GM18498 (cell line): ENCODE measurements at regions not wholly inside any gene's neighbourhood (a gene's known extent, or its start where the extent isn't known, plus 50 kb on each side); places are given as distances from the start of the nearest gene placed in this dataset.

Source experiments
- ATAC-seq: cut with Tn5 transposase; IDR thresholded peaks from one replicate; pipeline ENCODE4 v1.9.1; 2021; ENCODE audit warnings: mild to moderate bottlenecking, moderate library complexity; ENCODE audit not compliant: unreplicated experiment

DNA sequence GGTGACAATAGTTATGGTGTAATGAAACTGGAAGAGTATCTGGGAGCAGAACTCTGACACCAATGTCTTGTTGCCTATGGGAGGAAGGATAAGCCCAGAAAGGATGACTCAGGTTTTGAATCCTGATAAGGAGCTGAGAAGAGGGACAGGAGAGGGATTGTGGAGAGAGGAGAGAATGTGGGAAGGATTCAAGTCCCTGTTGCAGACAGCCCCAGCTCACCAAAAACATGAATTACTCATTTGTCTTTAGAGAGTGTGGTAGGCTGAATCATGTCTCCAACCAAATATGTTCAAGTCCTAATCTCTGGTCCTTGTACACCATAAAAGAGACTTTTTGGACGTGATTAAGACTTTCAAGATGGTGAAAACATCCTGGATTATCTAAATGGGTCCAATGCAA lies 206.9 kb upstream of the PHYHIPL start:
- no peak for ATAC-seq

GRCh38 chr10:58970160-58970915 lies 206.1 kb upstream of the PHYHIPL start:
- ATAC-seq: no peak

- ATAC-seq: no peak
Measured at GRCh38 chr10:58971211-58971610, 205.2 kb upstream of the PHYHIPL start.

DNA sequence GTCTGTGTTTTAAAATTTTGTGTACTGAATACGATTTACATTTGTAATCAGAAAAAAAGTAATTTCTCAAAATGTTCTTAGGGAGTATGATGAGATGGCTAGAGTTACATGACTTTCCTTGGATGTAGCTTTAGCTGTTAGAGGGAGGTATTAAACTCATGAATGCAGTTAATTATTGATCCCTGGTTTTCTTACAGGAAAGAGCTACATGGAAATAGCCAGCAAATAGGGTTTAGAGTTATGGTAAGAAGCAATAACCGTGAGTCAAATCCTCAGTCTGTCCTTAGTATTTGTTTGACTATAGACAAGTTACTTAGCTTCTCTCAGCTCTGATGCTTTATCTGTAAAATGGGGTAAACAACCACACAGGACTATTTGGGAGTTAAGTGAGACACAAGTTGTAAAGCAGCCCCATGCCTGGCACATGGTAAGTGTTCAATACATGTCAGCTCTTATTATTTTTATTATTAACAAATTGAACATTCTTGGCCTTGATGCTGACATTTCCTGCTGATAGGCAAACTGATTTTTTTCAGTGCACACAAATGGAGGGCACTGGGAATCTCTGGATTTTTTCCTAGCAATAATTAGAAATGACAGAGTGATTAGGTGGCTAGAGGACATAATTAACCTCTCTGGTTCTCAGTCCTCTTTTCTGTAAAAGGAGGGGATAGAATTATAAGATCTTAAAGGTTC lies 204.5 kb upstream of the PHYHIPL start:
- no peak for ATAC-seq

DNA sequence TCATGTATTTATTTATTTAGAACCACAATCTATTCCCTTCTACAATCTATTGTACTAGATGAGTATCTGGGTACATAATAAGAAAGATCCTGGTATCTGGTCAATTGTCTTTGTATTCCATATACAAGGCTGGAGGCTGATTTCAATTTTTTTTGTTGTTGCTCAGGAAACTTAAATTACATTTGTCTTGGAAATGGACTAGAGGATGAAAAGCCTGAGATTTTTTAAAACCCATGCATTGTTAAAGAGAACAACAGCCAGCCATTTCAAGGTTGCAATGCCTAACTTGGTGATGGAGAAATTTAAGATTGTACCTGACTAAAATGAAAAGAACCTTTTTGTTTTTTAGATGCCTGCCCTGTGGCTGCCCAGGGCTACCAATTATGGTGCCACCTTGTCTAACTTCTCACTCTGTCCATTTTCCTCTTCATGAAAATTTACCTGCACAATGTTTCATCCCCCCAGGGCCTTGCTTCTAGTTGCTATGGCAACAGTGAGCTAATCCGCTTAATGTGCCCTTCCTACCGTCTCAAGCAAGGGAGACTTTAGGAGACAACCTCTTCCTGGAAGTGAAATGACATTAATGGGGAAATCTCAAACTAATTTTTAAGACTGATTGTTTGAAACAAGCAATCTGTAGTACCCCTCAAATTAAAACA lies 203.7 kb upstream of the PHYHIPL start:
- ATAC-seq: no peak

GRCh38 chr10:58973235-58973595 lies 203.2 kb upstream of the PHYHIPL start:
- no peak for ATAC-seq

- ATAC-seq: no peak
Measured at GRCh38 chr10:58976254-58976653, 200.2 kb upstream of the PHYHIPL start.

DNA sequence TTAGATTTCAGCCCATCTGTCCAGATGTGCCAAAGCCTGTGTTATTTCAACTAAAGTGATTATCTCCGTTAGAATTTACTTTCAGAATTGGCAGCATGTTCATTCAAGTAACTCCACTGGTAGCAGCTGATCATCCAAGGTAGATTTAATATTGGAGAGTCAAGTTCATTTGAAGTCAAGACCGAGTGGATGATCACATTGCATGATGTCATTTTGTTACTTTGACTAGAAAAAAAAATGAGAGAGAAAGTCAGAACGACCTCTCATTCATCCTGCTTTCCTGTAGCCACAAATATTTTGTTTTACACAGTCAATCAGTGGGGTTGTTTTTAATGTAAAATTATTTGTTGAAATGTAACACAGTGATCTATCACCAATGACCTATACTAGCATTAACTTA lies 196.7 kb upstream of the PHYHIPL start:
- no peak for ATAC-seq

- ATAC-seq: no peak
Measured at GRCh38 chr10:58980826-58981415, 195.5 kb upstream of the PHYHIPL start.

DNA sequence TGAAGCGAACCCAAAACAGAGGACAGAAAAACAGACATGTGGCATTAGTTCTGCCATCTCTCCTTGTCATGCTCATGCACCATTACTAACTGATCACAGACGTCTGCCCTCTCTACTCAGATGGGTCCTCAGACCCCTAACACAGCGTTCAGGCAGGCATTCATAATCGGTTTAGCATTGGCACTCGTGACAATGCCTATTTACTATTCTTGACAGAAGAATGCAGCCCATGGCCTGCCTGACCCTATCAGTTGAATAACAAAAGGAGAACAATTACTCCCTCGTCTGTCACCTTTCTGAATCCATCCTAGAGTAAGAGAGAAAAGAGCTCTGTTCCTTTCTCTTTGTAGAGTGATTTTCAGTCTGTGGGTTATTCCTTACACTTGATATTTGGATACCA lies 194.6 kb upstream of the PHYHIPL start:
- ATAC-seq: no peak

DNA sequence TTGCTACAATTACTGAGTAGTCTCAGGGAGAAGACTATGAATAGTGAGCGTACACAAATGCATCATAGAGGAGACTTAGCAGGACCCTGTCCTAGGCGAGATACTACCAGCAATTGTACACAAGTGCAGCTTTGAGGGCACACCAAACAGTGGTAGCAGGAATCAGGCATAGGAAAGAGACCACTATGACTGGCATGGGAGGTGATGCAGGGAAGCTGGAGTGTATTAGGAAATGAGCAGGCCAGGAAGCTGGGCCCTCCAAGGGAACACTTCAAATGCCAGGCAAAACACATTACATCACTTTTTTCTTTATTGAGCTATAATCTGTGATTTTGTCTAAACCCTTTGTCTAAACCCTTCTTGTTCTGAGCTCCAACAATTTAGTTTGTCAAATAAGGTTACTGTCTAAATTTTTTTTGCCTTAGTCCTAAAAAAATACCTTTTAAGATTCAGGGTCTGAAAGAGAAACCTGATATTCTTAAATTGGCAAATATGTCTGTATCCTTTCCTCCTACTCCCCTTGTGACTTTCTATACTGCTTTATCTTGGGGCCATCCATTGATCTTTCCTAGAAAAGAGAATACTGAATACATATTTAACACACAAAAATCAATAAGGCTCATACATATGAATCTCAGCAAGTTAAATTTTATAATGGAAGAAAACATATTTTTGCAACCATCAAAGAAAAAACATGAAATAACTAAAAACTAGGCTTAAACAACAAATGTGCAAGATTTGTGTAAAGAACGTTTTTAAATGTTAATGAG lies 193.8 kb upstream of the PHYHIPL start:
- ATAC-seq: no peak

DNA sequence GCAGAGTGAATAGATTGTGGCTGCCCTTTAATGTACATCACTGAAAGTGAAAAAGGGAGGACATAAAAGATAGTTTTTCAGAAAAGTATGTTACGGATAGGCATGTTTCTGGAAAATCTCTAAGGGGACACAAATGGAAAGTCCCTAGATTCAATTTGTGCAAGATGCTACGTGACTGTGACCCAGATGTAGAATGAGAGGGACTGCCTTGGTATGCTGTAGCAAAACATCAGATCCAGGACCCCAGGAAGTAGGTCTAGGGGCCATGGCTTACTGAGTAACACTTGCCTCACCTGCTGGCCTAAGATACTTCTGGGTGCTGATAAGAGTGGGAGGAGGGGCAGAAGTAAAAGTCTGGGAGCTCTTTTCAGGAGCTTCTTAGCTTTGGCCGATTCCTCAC lies 191.2 kb upstream of the PHYHIPL start:
- no peak for ATAC-seq

DNA sequence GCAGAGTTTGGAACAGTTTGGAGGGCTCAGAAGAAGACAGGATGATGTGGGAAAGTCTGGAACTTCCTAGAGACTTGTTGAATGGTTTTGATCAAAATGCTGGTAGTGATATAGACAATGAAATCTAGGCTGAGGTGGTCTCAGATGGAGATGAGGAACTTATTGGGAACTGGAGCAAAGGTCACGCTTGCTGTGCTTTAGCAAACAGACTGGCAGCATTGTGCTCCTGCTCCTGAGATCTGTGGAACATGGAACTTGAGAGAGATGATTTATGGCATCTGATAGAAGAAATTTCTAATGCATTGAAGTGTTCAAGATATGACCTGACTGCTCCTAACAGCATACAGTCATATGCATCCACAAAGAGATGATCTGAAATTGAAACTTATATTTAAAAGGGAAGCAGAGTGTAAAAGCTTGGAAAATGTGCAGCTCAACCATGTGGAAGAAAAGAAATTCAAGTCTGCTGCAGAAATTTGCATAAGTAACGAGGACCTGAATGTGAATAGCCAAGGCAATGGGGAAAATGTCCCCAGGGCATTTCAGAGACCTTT lies 186.9 kb upstream of the PHYHIPL start:
- no peak for ATAC-seq

GRCh38 chr10:58990693-58991092 lies 185.8 kb upstream of the PHYHIPL start:
- ATAC-seq: no peak

GRCh38 chr10:58991856-58992255 lies 184.6 kb upstream of the PHYHIPL start:
- no peak for ATAC-seq

DNA sequence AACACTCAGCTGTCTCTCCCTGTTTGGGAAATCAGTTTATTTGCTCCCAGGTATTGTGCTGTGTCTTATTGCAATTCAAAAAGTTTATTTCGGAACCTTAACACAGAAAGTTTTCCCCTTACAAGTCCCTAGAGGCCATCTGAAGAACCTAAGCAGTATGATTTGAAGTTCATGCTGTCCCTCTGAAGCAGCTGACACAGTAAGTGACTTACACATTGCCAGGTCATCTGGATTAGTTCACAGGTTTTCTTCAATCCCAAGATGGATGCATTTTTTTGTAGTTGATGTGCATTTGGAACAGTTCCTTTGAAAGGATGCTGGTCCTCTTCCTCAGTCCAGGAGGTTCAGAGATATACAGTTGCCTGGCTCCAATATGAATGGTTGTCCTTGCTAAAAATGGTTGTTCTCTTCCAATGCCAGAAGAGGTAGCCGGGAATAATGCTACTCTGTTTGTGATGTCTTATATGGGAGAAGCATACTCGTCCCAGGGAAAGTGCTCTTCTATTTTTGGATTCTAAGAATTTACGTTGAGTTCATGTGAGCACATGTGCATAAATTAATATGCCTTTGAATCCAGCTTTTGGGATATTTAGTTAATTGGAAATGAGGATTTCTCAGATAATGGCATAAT lies 183.5 kb upstream of the PHYHIPL start:
- ATAC-seq: no peak

- ATAC-seq: peak; percentile 68
Measured at GRCh38 chr10:58993480-58994221, 182.8 kb upstream of the PHYHIPL start.

DNA sequence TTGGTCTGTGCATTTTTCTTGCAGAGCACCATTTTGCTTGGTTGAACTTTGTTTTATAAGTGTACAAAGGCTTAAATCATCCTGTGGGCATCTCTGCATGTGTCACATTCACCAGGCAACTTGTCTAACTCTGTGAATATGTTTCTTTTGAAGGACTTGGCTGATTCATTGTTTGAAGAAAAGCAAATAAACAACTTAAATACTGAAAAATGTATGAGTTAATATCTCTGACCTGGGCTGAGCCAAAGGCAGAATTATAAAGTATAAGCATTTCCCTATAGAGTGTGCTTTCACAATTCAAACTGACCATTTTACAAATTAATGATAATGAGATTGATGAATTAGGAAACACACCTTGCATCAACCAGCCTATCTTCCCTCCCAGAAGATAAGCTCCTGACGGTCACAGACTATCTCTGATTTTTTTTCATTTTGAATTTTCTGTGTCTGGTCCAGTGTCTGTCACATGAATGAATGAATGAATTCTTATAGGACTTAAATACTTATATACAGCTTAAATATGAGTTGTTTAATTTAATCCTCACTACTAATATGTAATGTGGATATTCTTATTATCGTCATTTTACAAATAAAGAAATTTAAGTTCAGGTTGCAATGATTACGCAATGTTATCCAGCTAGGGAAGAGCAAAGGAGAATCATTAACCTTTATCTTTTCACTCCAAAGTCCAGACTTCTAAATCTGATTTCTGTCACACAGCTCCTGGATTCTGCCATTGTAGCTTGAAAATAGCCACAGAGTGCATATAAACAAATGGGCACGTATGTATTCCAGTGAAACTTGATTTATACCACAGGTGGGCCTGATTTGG lies 182.0 kb upstream of the PHYHIPL start:
- no peak for ATAC-seq
